Activated T-helper 1 cell treated with Interleukin-2 at 50 U/mL for 16 hours (primary cell): ENCODE measurements at regions not wholly inside any gene's neighbourhood (a gene's known extent, or its start where the extent isn't known, plus 50 kb on each side); places are given as distances from the start of the nearest gene placed in this dataset.

Experiments used
- DNase-seq: peaks from one replicate; pipeline ENCODE4 v3.0.0-alpha.2; 2020; ENCODE audit warnings: low read depth

- DNase-seq, result no peak
Measured at GRCh38 chr15:97346221-97346620, 614.3 kb upstream of the ARRDC4 start.

- no peak for DNase-seq
Measured at GRCh38 chr15:97350813-97351212, 609.7 kb upstream of the ARRDC4 start.

GRCh38 chr15:97383516-97383915, 577.0 kb upstream of the ARRDC4 start:
- no peak for DNase-seq

- no peak for DNase-seq
Measured at GRCh38 chr15:97386940-97387339, 573.6 kb upstream of the ARRDC4 start.

- no peak for DNase-seq
Measured at GRCh38 chr15:97401195-97401594, 559.3 kb upstream of the ARRDC4 start.

- DNase-seq, result no peak
Measured at GRCh38 chr15:97401970-97402369, 558.5 kb upstream of the ARRDC4 start.

GRCh38 chr15:97406841-97407240, 553.7 kb upstream of the ARRDC4 start:
- no peak for DNase-seq

- DNase-seq, result no peak
Measured at GRCh38 chr15:97410897-97411575, 549.5 kb upstream of the ARRDC4 start.

GRCh38 chr15:97420130-97420529, 540.4 kb upstream of the ARRDC4 start:
- no peak for DNase-seq

- no peak for DNase-seq
Measured at GRCh38 chr15:97425596-97425995, 534.9 kb upstream of the ARRDC4 start.

- no peak for DNase-seq
Measured at GRCh38 chr15:97443101-97443500, 517.4 kb upstream of the ARRDC4 start.

GRCh38 chr15:97446138-97446537, 514.4 kb upstream of the ARRDC4 start:
- DNase-seq, result no peak

- no peak for DNase-seq
Measured at GRCh38 chr15:97456521-97457202, 503.8 kb upstream of the ARRDC4 start.

GRCh38 chr15:97457203-97457847, 503.2 kb upstream of the ARRDC4 start:
- no peak for DNase-seq

GRCh38 chr15:97459771-97460170, 500.7 kb upstream of the ARRDC4 start:
- no peak for DNase-seq

- no peak for DNase-seq
Measured at GRCh38 chr15:97461226-97461625, 499.3 kb upstream of the ARRDC4 start.

GRCh38 chr15:97463696-97464095, 496.8 kb upstream of the ARRDC4 start:
- DNase-seq, result no peak

GRCh38 chr15:97470417-97470816, 490.1 kb upstream of the ARRDC4 start:
- DNase-seq, result no peak

GRCh38 chr15:97473627-97474026, 486.9 kb upstream of the ARRDC4 start:
- no peak for DNase-seq

GRCh38 chr15:97479957-97480356, 480.5 kb upstream of the ARRDC4 start:
- no peak for DNase-seq

- no peak for DNase-seq
Measured at GRCh38 chr15:97482521-97482920, 478.0 kb upstream of the ARRDC4 start.

- DNase-seq, result no peak
Measured at GRCh38 chr15:97483232-97483631, 477.3 kb upstream of the ARRDC4 start.

GRCh38 chr15:97490429-97490828, 470.1 kb upstream of the ARRDC4 start:
- no peak for DNase-seq
